WTC11 (cell line): ENCODE measurements at regions not wholly inside any gene's neighbourhood (a gene's known extent, or its start where the extent isn't known, plus 50 kb on each side); places are given as distances from the start of the nearest gene placed in this dataset.

Source experiments
- ATAC-seq: fragments of 200-7000 bp; cut with Tn5 transposase; 2 replicates; pipeline ENCODE4 v1.10.0; 2021; ENCODE audit warnings: mild to moderate bottlenecking, moderate library complexity
- CTCF ChIA-PET: fragments of 300-600 bp; sonication (Branson Sonifier 250); formaldehyde crosslinking; loops from one replicate; lab custom pipeline; 2021; ENCODE audit warnings: antibody characterized with exemption; lab: Charles Lee
- POLR2A ChIA-PET: fragments of 350-600 bp; sonication (Branson Sonifier 250); formaldehyde crosslinking; loops from one replicate; lab custom pipeline; 2021; ENCODE audit warnings: antibody characterized with exemption; lab: Charles Lee
- DNase-seq: peaks from one replicate; pipeline ENCODE4 v3.0.0; 2021; ENCODE audit warnings: low spot score
- H3K27ac Mint-ChIP-seq: 2 replicates; pipeline ENCODE4 v1.8.0; 2021; ENCODE audit warnings: mixed read lengths
- H3K27me3 Mint-ChIP-seq: 2 replicates; pipeline ENCODE4 v1.8.0; 2021; ENCODE audit warnings: low read depth, mild to moderate bottlenecking, moderate library complexity, mixed read lengths
- H3K36me3 Mint-ChIP-seq: 2 replicates; pipeline ENCODE4 v1.8.0; 2021; ENCODE audit warnings: mixed read lengths
- H3K4me1 Mint-ChIP-seq: 2 replicates; pipeline ENCODE4 v1.8.0; 2022; ENCODE audit warnings: mixed read lengths
- H3K4me3 Mint-ChIP-seq: 2 replicates; pipeline ENCODE4 v1.8.0; 2021; ENCODE audit warnings: mild to moderate bottlenecking, moderate library complexity, mixed read lengths
- H3K9me3 Mint-ChIP-seq: 2 replicates; pipeline ENCODE4 v1.8.0; 2021; ENCODE audit warnings: mixed read lengths
- ATF1 ChIP-seq: sonication (generic); formaldehyde crosslinking; IDR thresholded peaks from 2 replicates; pipeline ENCODE4 v1.8.1; 2023; ENCODE audit warnings: mild to moderate bottlenecking, moderate library complexity, missing genetic modification reagents
- ATF6 ChIP-seq: sonication (generic); formaldehyde crosslinking; IDR thresholded peaks from 2 replicates; pipeline ENCODE4 v1.8.1; 2023; ENCODE audit warnings: mild to moderate bottlenecking, missing genetic modification reagents
- CREB1 ChIP-seq: sonication (generic); formaldehyde crosslinking; IDR thresholded peaks from 2 replicates; pipeline ENCODE4 v1.8.0; 2023; ENCODE audit warnings: mild to moderate bottlenecking, missing genetic modification reagents
- E2F4 ChIP-seq: sonication (generic); formaldehyde crosslinking; IDR thresholded peaks from 2 replicates; pipeline ENCODE4 v1.8.1; 2022; ENCODE audit warnings: low read depth, mild to moderate bottlenecking, moderate library complexity, missing genetic modification reagents, borderline replicate concordance
- ESRRA ChIP-seq: sonication (generic); formaldehyde crosslinking; IDR thresholded peaks from 2 replicates; pipeline ENCODE4 v1.8.1; 2022; ENCODE audit warnings: mild to moderate bottlenecking, missing genetic modification reagents, borderline replicate concordance
- ETV6 ChIP-seq: sonication (generic); formaldehyde crosslinking; IDR thresholded peaks from 2 replicates; pipeline ENCODE4 v1.8.1; 2022; ENCODE audit warnings: mild to moderate bottlenecking, missing genetic modification reagents
- HMGXB4 ChIP-seq: sonication (generic); formaldehyde crosslinking; IDR thresholded peaks from 2 replicates; pipeline ENCODE4 v1.8.1; 2023; ENCODE audit warnings: mild to moderate bottlenecking, moderate library complexity, missing genetic modification reagents
- MYBL2 ChIP-seq: sonication (generic); formaldehyde crosslinking; IDR thresholded peaks from 2 replicates; pipeline ENCODE4 v1.8.1; 2023; ENCODE audit warnings: mild to moderate bottlenecking, moderate library complexity, missing genetic modification reagents
- NFE2L1 ChIP-seq: sonication (generic); formaldehyde crosslinking; IDR thresholded peaks from 2 replicates; pipeline ENCODE4 v1.8.1; 2023; ENCODE audit warnings: missing genetic modification reagents
- NR1H2 ChIP-seq: sonication (generic); formaldehyde crosslinking; IDR thresholded peaks from 2 replicates; pipeline ENCODE4 v1.9.0; 2021; ENCODE audit warnings: mild to moderate bottlenecking, moderate library complexity, missing genetic modification reagents
- PRDM15 ChIP-seq: sonication (generic); formaldehyde crosslinking; IDR thresholded peaks from 2 replicates; pipeline ENCODE4 v1.8.0; 2022; ENCODE audit warnings: missing genetic modification reagents
- SMAD4 ChIP-seq: sonication (generic); formaldehyde crosslinking; IDR thresholded peaks from 2 replicates; pipeline ENCODE4 v1.8.0; 2022; ENCODE audit warnings: mild to moderate bottlenecking, missing genetic modification reagents
- TEAD1 ChIP-seq: sonication (generic); formaldehyde crosslinking; IDR thresholded peaks from 2 replicates; pipeline ENCODE4 v1.8.0; 2022; ENCODE audit warnings: mild to moderate bottlenecking, missing genetic modification reagents
- TP53 ChIP-seq: sonication (generic); formaldehyde crosslinking; IDR thresholded peaks from 2 replicates; pipeline ENCODE4 v1.8.1; 2023; ENCODE audit warnings: mild to moderate bottlenecking, missing genetic modification reagents
- ZNF396 ChIP-seq: fragments of 250-450 bp; sonication (Bioruptor Pico); IDR thresholded peaks from 2 replicates; pipeline ENCODE4 v1.8.0; 2021; ENCODE audit warnings: mild to moderate bottlenecking, moderate library complexity, borderline replicate concordance
- ZNF423 ChIP-seq: fragments of 250-450 bp; sonication (Bioruptor Pico); IDR thresholded peaks from 2 replicates; pipeline ENCODE4 v2.1.2; 2022; ENCODE audit warnings: mild to moderate bottlenecking, moderate library complexity

GRCh38 chr7:92917230-92917629, 80.9 kb upstream of the CDK6 start:
- CTCF ChIA-PET = no interaction called here
- no peaks in the 10 kb centered on the region for H3K27me3 Mint-ChIP-seq
- H3K4me1 Mint-ChIP-seq = peaks cover 9% of the 10 kb centered on the region
- ATAC-seq (no peak), DNase-seq (no peak)
- TF ChIP-seq ETV6 (CRISPR knock-in tag) (no peak), CREB1 (CRISPR knock-in tag) (no peak)
- POLR2A ChIA-PET = no interaction called here
- H3K36me3 Mint-ChIP-seq = no peaks in the 10 kb centered on the region
- peak overlapping the region; percentile 61 for H3K27ac Mint-ChIP-seq
- H3K4me3 Mint-ChIP-seq = no peak overlapping the region
- peaks cover 10% of the 10 kb centered on the region; the same call in 1 of the 2 replicates for H3K9me3 Mint-ChIP-seq

GRCh38 chr7:92916770-92917224, 80.4 kb upstream of the CDK6 start:
- peaks cover 10% of the 10 kb centered on the region; the same call in 1 of the 2 replicates for H3K9me3 Mint-ChIP-seq
- ATAC-seq (peak; percentile 97), DNase-seq (peak; percentile 24)
- H3K27ac Mint-ChIP-seq = peak overlapping the region; percentile 61
- H3K27me3 Mint-ChIP-seq = no peaks in the 10 kb centered on the region
- peaks cover 9% of the 10 kb centered on the region for H3K4me1 Mint-ChIP-seq
- ChIA-PET POLR2A (no interaction called here), CTCF (no interaction called here)
- TF ChIP-seq TEAD1 (CRISPR knock-in tag) = no peak
- no peak for TF ChIP-seq TP53
- TF ChIP-seq ZNF396 (CRISPR knock-in tag) = no peak
- no peak for TF ChIP-seq NR1H2 (CRISPR knock-in tag)
- no peak for TF ChIP-seq ATF6 (CRISPR knock-in tag)
- TF ChIP-seq HMGXB4 (CRISPR knock-in tag) = no peak
- TF ChIP-seq ETV6 (CRISPR knock-in tag) = no peak
- TF ChIP-seq NFE2L1 (CRISPR knock-in tag) = no peak
- no peak for TF ChIP-seq E2F4 (CRISPR knock-in tag)
- no peak for TF ChIP-seq ZNF423 (CRISPR knock-in tag)
- no peak for TF ChIP-seq ATF1 (CRISPR knock-in tag)
- TF ChIP-seq ESRRA (CRISPR knock-in tag) = no peak
- TF ChIP-seq SMAD4 (CRISPR knock-in tag) = no peak
- TF ChIP-seq MYBL2 (CRISPR knock-in tag) = no peak
- TF ChIP-seq PRDM15 (CRISPR knock-in tag) = no peak
- H3K36me3 Mint-ChIP-seq = no peaks in the 10 kb centered on the region
- H3K4me3 Mint-ChIP-seq = no peak overlapping the region
